ENCODE measurements at regions not wholly inside any gene's neighbourhood (a gene's known extent, or its start where the extent isn't known, plus 50 kb on each side); places are given as distances from the start of the nearest gene placed in this dataset.

- no peak overlapping the region for H3K4me3 ChIP-seq (ENCODE audit: low read depth, low read length)
- no peak for DNase-seq (ENCODE audit: low read depth)
- no peak for TF ChIP-seq CTCF (IDR thresholded peaks at IDR 0.05; ENCODE audit: low read depth, low read length, missing control alignments)
- in situ Hi-C loops (cut with HindIII; ENCODE audit: low sequenced_read_pairs) = no loop called here
These were observed 527.8 kb upstream of the ZNF608 start for GRCh38 chr5:125274211-125274610.

- no peak overlapping the region for H3K4me3 ChIP-seq (ENCODE audit: low read depth, low read length)
- in situ Hi-C loops (cut with HindIII; ENCODE audit: low sequenced_read_pairs) = no loop called here
- DNase-seq (ENCODE audit: low read depth) = peak; percentile 56
- TF ChIP-seq CTCF (IDR thresholded peaks at IDR 0.05; ENCODE audit: low read depth, low read length, missing control alignments) = no peak
These were observed 528.7 kb upstream of the ZNF608 start for GRCh38 chr5:125274938-125275724.

- no peak overlapping the region for H3K4me3 ChIP-seq (ENCODE audit: low read depth, low read length)
- DNase-seq (ENCODE audit: low read depth) = no peak
- TF ChIP-seq CTCF (IDR thresholded peaks at IDR 0.05; ENCODE audit: low read depth, low read length, missing control alignments) = no peak
- in situ Hi-C loops (cut with HindIII; ENCODE audit: low sequenced_read_pairs) = no loop called here
These were observed 529.3 kb upstream of the ZNF608 start for GRCh38 chr5:125275725-125276090.

- in situ Hi-C loops (cut with HindIII; ENCODE audit: low sequenced_read_pairs) = no loop called here
- no peak for DNase-seq (ENCODE audit: low read depth)
- no peak for TF ChIP-seq CTCF (IDR thresholded peaks at IDR 0.05; ENCODE audit: low read depth, low read length, missing control alignments)
- no peak overlapping the region for H3K4me3 ChIP-seq (ENCODE audit: low read depth, low read length)
These were observed 529.7 kb upstream of the ZNF608 start for GRCh38 chr5:125276096-125276495.

- H3K4me3 ChIP-seq (ENCODE audit: low read depth, low read length) = no peak overlapping the region
- peak; percentile 76 for DNase-seq (ENCODE audit: low read depth)
- in situ Hi-C loops (cut with HindIII; ENCODE audit: low sequenced_read_pairs) = no loop called here
- no peak for TF ChIP-seq CTCF (IDR thresholded peaks at IDR 0.05; ENCODE audit: low read depth, low read length, missing control alignments)
These were observed 531.2 kb upstream of the ZNF608 start for GRCh38 chr5:125277494-125278154.

GRCh38 chr5:125278711-125279110 lies 532.3 kb upstream of the ZNF608 start:
- no peak for DNase-seq (ENCODE audit: low read depth)
- in situ Hi-C loops (cut with HindIII; ENCODE audit: low sequenced_read_pairs) = no loop called here
- no peak overlapping the region for H3K4me3 ChIP-seq (ENCODE audit: low read depth, low read length)
- no peak for TF ChIP-seq CTCF (IDR thresholded peaks at IDR 0.05; ENCODE audit: low read depth, low read length, missing control alignments)
